ENCODE measurements at regions not wholly inside any gene's neighbourhood (a gene's known extent, or its start where the extent isn't known, plus 50 kb on each side); places are given as distances from the start of the nearest gene placed in this dataset.

DNA sequence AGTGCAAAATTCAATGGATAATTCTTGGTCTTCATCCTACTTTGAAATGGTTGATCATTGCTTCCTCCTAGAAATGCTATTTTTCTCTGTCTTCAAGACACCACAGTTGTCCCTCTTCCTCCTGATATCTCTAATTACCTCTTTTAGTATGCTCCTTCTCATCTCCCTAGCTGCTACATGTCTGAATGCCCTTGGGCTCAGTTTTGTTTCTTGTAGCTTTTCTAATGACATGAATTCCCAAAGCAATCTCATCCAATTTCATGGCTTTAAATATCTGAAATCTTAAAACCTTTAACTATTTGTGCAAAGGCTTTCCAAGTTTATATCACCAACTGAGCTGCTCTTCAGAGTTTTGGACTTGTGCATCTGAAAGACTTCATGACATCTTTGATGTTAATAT lies 120.2 kb upstream of the RGS17 start:
- H3K36me3 Mint-ChIP-seq (ENCODE audit: insufficient read depth, unreplicated experiment) = no peaks in the 10 kb centered on the region
- intact Hi-C loops (cut with micrococcal nuclease; ENCODE audit: unreplicated experiment) = no loop called here
- BruUV-seq (replicated peaks) = no TSS peak
- H3K4me1 Mint-ChIP-seq (ENCODE audit: low read depth, unreplicated experiment) = no peaks in the 10 kb centered on the region
- TF ChIP-seq CTCF (IDR thresholded peaks at IDR 0.05; ENCODE audit: unreplicated experiment) = no peak
- no peaks in the 10 kb centered on the region for H3K27me3 Mint-ChIP-seq (ENCODE audit: unreplicated experiment)
- no peak overlapping the region for H3K4me3 Mint-ChIP-seq (ENCODE audit: low read depth, unreplicated experiment)
- no peaks in the 10 kb centered on the region for H3K9me3 Mint-ChIP-seq (ENCODE audit: low read depth, unreplicated experiment)
- H3K27ac Mint-ChIP-seq (ENCODE audit: unreplicated experiment) = no peak overlapping the region
- DNase-seq = no peak
- CTCF ChIA-PET = no interaction called here

GRCh38 chr6:153237670-153238069 lies 106.6 kb upstream of the RGS17 start:
- Mint-ChIP-seq H3K4me1 (ENCODE audit: low read depth, unreplicated experiment) (no peaks in the 10 kb centered on the region), H3K27ac (ENCODE audit: unreplicated experiment) (no peak overlapping the region), H3K9me3 (ENCODE audit: low read depth, unreplicated experiment) (peaks cover 2% of the 10 kb centered on the region), H3K4me3 (ENCODE audit: low read depth, unreplicated experiment) (no peak overlapping the region), H3K36me3 (ENCODE audit: insufficient read depth, unreplicated experiment) (no peaks in the 10 kb centered on the region), H3K27me3 (ENCODE audit: unreplicated experiment) (no peaks in the 10 kb centered on the region)
- BruUV-seq (replicated peaks) = no TSS peak
- CTCF ChIA-PET = no interaction called here
- no peak for TF ChIP-seq CTCF (IDR thresholded peaks at IDR 0.05; ENCODE audit: unreplicated experiment)
- intact Hi-C loops (cut with micrococcal nuclease; ENCODE audit: unreplicated experiment) = no loop called here
- no peak for DNase-seq

GRCh38 chr6:153231048-153231646 lies 100.1 kb upstream of the RGS17 start:
- TF ChIP-seq CTCF (IDR thresholded peaks at IDR 0.05; ENCODE audit: unreplicated experiment) = peak; percentile 69
- BruUV-seq (replicated peaks) = no TSS peak
- Mint-ChIP-seq H3K27me3 (ENCODE audit: unreplicated experiment) (no peaks in the 10 kb centered on the region), H3K4me3 (ENCODE audit: low read depth, unreplicated experiment) (no peak overlapping the region), H3K27ac (ENCODE audit: unreplicated experiment) (no peak overlapping the region), H3K36me3 (ENCODE audit: insufficient read depth, unreplicated experiment) (no peaks in the 10 kb centered on the region), H3K4me1 (ENCODE audit: low read depth, unreplicated experiment) (no peaks in the 10 kb centered on the region), H3K9me3 (ENCODE audit: low read depth, unreplicated experiment) (no peaks in the 10 kb centered on the region)
- intact Hi-C loops (cut with micrococcal nuclease; ENCODE audit: unreplicated experiment) = loop anchor here (1.0 to 5.0 kb wide), 5 partner anchors 81 to 810 kb away; no protein-coding TSS in a partner anchor
- CTCF ChIA-PET = interaction anchor here (1.2 to 1.3 kb wide), 2 partner anchors 9 to 809 kb away, joined by 3 to 5 read pairs; no protein-coding TSS in a partner anchor
- peak; percentile 62 for DNase-seq

GRCh38 chr6:153218184-153218792 lies 87.2 kb upstream of the RGS17 start:
- Mint-ChIP-seq H3K27ac (ENCODE audit: unreplicated experiment) (no peak overlapping the region), H3K4me1 (ENCODE audit: low read depth, unreplicated experiment) (no peaks in the 10 kb centered on the region), H3K36me3 (ENCODE audit: insufficient read depth, unreplicated experiment) (no peaks in the 10 kb centered on the region), H3K9me3 (ENCODE audit: low read depth, unreplicated experiment) (no peaks in the 10 kb centered on the region), H3K4me3 (ENCODE audit: low read depth, unreplicated experiment) (no peak overlapping the region), H3K27me3 (ENCODE audit: unreplicated experiment) (no peaks in the 10 kb centered on the region)
- no peak for DNase-seq
- TF ChIP-seq CTCF (IDR thresholded peaks at IDR 0.05; ENCODE audit: unreplicated experiment) = no peak
- intact Hi-C loops (cut with micrococcal nuclease; ENCODE audit: unreplicated experiment) = no loop called here
- CTCF ChIA-PET = no interaction called here
- BruUV-seq (replicated peaks) = no TSS peak

All from Calu3 (cell line).